Parathyroid adenoma (tissue), 2 donors: ENCODE measurements at regions not wholly inside any gene's neighbourhood (a gene's known extent, or its start where the extent isn't known, plus 50 kb on each side); places are given as distances from the start of the nearest gene placed in this dataset.

ENCODE experiments used
- H2AFZ ChIP-seq: fragments of 300-600 bp; sonication (generic); one replicate; pipeline ENCODE4 v1.7.0; 2017; ENCODE audit warnings: antibody characterized with exemption, mild to moderate bottlenecking
- H3K27ac ChIP-seq: fragments of 300-600 bp; sonication (generic); one replicate; pipeline ENCODE4 v1.7.0; 2017
- H3K27me3 ChIP-seq: fragments of 300-600 bp; sonication (generic); one replicate; pipeline ENCODE4 v1.7.0; 2017; ENCODE audit warnings: low read length; ENCODE audit not compliant: control insufficient read depth, insufficient read depth
- H3K36me3 ChIP-seq: fragments of 300-600 bp; sonication (generic); one replicate; pipeline ENCODE4 v1.7.0; 2017; ENCODE audit warnings: low read length; ENCODE audit not compliant: control insufficient read depth, insufficient read depth
- H3K4me1 ChIP-seq: fragments of 300-600 bp; sonication (generic); one replicate; pipeline ENCODE4 v1.7.0; 2017; ENCODE audit warnings: control low read depth
- H3K4me2 ChIP-seq: fragments of 300-600 bp; sonication (generic); one replicate; pipeline ENCODE4 v1.7.0; 2017; ENCODE audit warnings: low read length
- H3K4me3 ChIP-seq: fragments of 300-600 bp; sonication (generic); one replicate; pipeline ENCODE4 v1.7.0; 2017; ENCODE audit warnings: low read depth, low read length
- H3K79me2 ChIP-seq: fragments of 300-600 bp; sonication (generic); one replicate; pipeline ENCODE4 v1.7.0; 2017; ENCODE audit warnings: control low read depth
- H3K9ac ChIP-seq: fragments of 300-600 bp; sonication (generic); one replicate; pipeline ENCODE4 v1.7.0; 2017; ENCODE audit warnings: mild to moderate bottlenecking
- H3K9me3 ChIP-seq: fragments of 300-600 bp; sonication (generic); one replicate; pipeline ENCODE4 v1.7.0; 2017; ENCODE audit warnings: low read length; ENCODE audit not compliant: control insufficient read depth
- TF ChIP-seq, protein P1 (sequence below): fragments of 300-600 bp; sonication (generic); IDR thresholded peaks from one replicate; pipeline ENCODE4 v1.7.0; 2017; ENCODE audit warnings: antibody characterized with exemption, mild to moderate bottlenecking
- donor health status: primary hyperparathyroidism.

- no peak overlapping the region for H3K9ac ChIP-seq
- H3K27ac ChIP-seq: no peak overlapping the region
- H3K36me3 ChIP-seq: no peaks in the 10 kb centered on the region
- H3K27me3 ChIP-seq: no peaks in the 10 kb centered on the region
- no peak overlapping the region for H3K4me3 ChIP-seq
- no peak overlapping the region for H3K4me2 ChIP-seq
- H3K9me3 ChIP-seq: no peaks in the 10 kb centered on the region
- no peaks in the 10 kb centered on the region for H3K79me2 ChIP-seq
- H3K4me1 ChIP-seq: no peaks in the 10 kb centered on the region
- TF ChIP-seq, protein P1, sequence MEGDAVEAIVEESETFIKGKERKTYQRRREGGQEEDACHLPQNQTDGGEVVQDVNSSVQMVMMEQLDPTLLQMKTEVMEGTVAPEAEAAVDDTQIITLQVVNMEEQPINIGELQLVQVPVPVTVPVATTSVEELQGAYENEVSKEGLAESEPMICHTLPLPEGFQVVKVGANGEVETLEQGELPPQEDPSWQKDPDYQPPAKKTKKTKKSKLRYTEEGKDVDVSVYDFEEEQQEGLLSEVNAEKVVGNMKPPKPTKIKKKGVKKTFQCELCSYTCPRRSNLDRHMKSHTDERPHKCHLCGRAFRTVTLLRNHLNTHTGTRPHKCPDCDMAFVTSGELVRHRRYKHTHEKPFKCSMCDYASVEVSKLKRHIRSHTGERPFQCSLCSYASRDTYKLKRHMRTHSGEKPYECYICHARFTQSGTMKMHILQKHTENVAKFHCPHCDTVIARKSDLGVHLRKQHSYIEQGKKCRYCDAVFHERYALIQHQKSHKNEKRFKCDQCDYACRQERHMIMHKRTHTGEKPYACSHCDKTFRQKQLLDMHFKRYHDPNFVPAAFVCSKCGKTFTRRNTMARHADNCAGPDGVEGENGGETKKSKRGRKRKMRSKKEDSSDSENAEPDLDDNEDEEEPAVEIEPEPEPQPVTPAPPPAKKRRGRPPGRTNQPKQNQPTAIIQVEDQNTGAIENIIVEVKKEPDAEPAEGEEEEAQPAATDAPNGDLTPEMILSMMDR: no peak
- H2AFZ ChIP-seq: no peak overlapping the region
Measured at GRCh38 chr10:124286621-124287020, 132.1 kb downstream of the OAT start.

- Histone ChIP-seq H3K79me2 (no peaks in the 10 kb centered on the region), H2AFZ (no peak overlapping the region), H3K9me3 (no peaks in the 10 kb centered on the region), H3K9ac (no peak overlapping the region), H3K36me3 (no peaks in the 10 kb centered on the region), H3K4me1 (no peaks in the 10 kb centered on the region), H3K27me3 (no peaks in the 10 kb centered on the region), H3K4me2 (no peak overlapping the region), H3K27ac (no peak overlapping the region), H3K4me3 (no peak overlapping the region)
- TF ChIP-seq, protein P1: no peak
Measured at GRCh38 chr10:124285587-124286527, 132.9 kb downstream of the OAT start.

DNA sequence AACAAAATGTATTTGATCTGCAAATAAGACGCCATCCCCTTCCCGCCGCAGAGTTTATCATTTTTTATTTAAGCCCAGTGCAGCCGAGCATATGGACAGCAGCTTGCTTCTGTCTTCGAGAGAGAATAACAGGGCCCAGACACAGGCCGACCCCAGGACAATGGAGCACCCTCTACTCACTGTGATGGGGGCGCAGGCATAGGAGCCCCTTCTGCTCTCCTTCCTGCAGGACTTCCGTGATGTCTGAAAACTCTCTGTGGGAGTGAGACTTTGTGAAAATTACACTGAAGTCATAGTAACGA lies 134.8 kb downstream of the OAT start:
- Histone ChIP-seq H3K4me2 (no peak overlapping the region), H3K27ac (no peak overlapping the region), H3K4me1 (no peaks in the 10 kb centered on the region), H2AFZ (no peak overlapping the region), H3K79me2 (no peaks in the 10 kb centered on the region), H3K27me3 (no peaks in the 10 kb centered on the region), H3K36me3 (no peaks in the 10 kb centered on the region), H3K4me3 (no peak overlapping the region), H3K9ac (no peak overlapping the region), H3K9me3 (no peaks in the 10 kb centered on the region)
- TF ChIP-seq, protein P1: no peak

DNA sequence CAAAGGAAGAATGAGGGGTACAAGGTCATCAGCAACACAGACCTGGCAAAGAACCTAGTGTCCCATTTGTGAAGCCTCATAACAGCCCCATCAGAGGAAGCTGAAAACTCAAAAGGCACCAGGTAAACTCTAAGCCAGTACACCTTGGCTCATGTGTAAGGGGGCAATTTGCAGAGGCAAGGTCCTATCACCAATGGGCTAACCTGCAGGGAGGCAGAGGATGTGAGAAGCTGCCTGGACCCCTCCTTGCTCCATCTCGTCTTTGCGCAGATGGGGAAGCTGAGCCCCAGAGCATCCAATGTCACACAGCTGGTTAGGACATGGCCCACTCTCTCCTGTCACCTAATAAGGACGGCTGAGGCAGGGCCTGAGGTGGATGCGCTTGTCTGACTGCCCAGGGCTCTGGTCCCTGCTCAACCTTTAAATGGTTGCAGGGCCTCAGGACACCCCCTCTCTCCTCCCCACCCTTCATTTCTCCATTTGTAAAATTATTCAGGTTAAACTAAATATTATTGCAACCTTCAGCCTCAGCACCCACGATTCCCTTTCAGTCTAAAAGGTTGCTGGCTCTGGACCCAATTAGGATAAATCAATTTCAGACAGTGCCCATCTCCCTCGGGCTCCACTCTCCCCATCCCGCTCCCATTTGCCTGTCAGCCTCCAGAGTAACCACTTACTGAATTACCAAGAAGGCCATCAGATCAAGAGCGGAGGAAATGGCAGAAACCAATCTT lies 135.3 kb downstream of the OAT start:
- Histone ChIP-seq H2AFZ (no peak overlapping the region), H3K9me3 (no peaks in the 10 kb centered on the region), H3K27me3 (no peaks in the 10 kb centered on the region), H3K27ac (no peak overlapping the region), H3K9ac (no peak overlapping the region), H3K4me1 (no peaks in the 10 kb centered on the region), H3K4me2 (no peak overlapping the region), H3K4me3 (no peak overlapping the region), H3K79me2 (no peaks in the 10 kb centered on the region), H3K36me3 (no peaks in the 10 kb centered on the region)
- TF ChIP-seq, protein P1: no peak
